ENCODE measurements at regions not wholly inside any gene's neighbourhood (a gene's known extent, or its start where the extent isn't known, plus 50 kb on each side); places are given as distances from the start of the nearest gene placed in this dataset.
"Not testable (repeated sequence)": the region's sequence is repeated elsewhere in the genome, so short reads cannot be mapped to it uniquely, and the experiment has no call there.

- TF ChIP-seq POLR2A, CTCF (IDR thresholded peaks at IDR 0.05): not testable (repeated sequence)
Measured at GRCh38 chr2:57251495-57251894, 795.1 kb upstream of the VRK2 start.
